Inflammatory macrophage treated with lipopolysaccharide for 1 hour (primary cell): ENCODE measurements at regions not wholly inside any gene's neighbourhood (a gene's known extent, or its start where the extent isn't known, plus 50 kb on each side); places are given as distances from the start of the nearest gene placed in this dataset.
"Not testable (repeated sequence)": the region's sequence is repeated elsewhere in the genome, so short reads cannot be mapped to it uniquely, and the experiment has no call there.

ENCODE experiments used
- DNase-seq, 2 donors: peaks; one replicate each; pipeline ENCODE4 v3.0.0-alpha.2; 2020 to 2022

DNA sequence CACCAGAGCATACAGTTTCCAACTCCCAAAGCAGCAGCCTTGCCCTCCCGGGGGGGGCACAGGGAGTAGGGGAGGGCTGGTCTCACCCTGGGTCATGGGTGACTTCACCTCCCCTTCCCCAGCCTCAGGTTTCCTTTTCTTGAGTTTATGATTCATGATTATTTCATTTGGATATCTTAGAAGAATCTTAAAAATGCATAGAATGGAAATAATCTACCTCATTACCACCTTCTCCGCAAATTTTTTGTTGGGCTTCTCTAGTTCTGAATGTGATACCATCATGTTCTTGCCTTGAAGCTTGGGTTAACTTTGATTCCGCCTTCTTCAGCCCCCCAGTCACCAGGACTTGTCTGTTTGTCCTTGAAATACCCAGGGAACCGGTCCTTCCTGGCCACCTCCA is 148.8 kb upstream of the ROPN1 start:
- no peak for DNase-seq

DNA sequence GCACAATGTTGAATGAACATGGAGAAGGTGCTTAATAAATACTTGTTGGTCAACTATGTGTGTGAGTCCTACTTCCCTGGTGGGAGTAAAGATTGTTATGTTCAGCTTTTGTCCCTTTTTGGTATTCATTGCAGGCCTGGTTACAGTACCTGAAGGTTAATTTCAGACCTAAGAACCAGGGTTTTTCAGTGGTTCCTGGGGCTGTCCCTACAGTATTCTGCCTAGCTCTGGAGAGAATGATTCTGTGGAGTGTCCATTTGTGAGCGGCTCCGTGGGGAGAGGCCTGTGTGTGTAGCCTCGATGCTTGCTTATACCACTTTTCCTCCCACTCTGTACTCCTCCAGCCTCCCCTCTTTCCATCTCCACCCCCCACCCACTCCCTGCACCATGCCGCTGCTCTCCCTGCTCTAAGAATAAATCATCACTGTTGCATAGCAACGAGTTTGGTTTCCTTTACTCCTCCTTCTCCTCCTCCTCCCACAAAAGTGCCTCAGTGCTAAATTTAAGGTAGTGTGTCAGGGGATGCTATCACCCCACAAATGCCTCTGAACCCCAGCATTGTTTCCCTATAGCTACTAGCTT is 150.6 kb upstream of the ROPN1 start:
- no peak for DNase-seq

DNA sequence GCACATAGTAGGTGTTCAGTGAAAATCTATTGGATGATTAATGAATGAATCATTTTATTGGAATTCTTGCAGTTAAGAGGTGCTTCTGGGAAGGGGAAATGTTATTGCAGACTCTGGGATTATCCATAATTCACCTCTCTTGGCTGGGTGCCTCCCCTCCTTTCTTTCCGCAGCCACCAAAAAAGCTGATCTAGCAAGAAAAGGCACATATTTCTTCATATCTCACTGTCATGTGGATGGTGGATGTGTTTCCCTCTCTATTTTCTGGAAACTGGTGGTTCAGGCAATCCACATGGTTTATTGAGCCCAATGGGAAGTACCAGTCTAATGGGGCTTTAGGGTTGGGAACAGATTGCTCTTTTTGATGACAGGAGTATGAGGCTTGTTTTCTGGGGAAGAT is 151.1 kb upstream of the ROPN1 start:
- DNase-seq = no peak

GRCh38 chr3:124144035-124144814 is 152.3 kb upstream of the ROPN1 start:
- no peak for DNase-seq

DNA sequence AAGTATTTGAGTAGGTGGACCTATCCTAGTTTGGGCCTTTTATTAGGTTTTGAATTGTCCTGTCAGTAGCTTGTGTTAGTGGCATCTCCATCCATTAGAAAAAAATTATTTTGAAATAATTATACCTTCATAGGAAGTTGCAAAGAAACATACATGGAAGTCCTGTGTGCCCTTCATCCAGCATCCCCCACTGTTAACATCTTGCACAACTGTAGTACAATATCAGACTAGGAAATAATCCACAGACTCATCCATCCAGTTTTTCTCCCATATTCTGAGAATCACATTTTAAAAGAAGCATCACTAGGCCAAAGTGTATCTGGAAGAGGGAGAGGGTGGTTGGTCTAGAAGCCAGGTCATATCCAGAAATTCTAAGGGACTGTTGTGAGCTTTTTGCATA is 155.5 kb upstream of the ROPN1 start:
- DNase-seq = no peak

GRCh38 chr3:124147946-124148345 is 156.0 kb upstream of the ROPN1 start:
- no peak for DNase-seq

DNA sequence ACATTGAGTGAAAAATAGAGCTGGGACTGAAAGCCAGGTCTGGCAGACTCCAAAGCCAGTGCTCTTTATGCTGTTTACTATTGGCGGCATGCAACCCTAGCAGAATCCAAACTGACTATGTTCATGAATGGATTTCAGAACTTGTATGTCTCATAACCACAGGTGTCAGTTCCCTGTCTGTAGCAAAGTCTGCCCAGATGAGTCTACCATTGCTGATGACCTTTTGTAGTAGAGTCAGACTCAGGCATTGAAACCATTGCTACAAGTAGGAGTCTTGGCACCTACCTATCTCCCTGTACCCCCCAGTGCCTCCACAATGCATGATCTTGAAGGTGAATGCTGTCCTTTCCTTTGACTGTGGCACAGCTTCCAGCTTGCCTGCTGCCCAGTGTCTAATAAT is 157.2 kb upstream of the ROPN1 start:
- no peak for DNase-seq

- no peak for DNase-seq
Observed at GRCh38 chr3:124149771-124150170, 157.8 kb upstream of the ROPN1 start.

GRCh38 chr3:124152891-124153290 is 161.0 kb upstream of the ROPN1 start:
- DNase-seq = not testable (repeated sequence)

GRCh38 chr3:124156866-124157712 is 165.2 kb upstream of the ROPN1 start:
- no peak for DNase-seq

GRCh38 chr3:124157748-124158147 is 165.8 kb upstream of the ROPN1 start:
- no peak for DNase-seq

DNA sequence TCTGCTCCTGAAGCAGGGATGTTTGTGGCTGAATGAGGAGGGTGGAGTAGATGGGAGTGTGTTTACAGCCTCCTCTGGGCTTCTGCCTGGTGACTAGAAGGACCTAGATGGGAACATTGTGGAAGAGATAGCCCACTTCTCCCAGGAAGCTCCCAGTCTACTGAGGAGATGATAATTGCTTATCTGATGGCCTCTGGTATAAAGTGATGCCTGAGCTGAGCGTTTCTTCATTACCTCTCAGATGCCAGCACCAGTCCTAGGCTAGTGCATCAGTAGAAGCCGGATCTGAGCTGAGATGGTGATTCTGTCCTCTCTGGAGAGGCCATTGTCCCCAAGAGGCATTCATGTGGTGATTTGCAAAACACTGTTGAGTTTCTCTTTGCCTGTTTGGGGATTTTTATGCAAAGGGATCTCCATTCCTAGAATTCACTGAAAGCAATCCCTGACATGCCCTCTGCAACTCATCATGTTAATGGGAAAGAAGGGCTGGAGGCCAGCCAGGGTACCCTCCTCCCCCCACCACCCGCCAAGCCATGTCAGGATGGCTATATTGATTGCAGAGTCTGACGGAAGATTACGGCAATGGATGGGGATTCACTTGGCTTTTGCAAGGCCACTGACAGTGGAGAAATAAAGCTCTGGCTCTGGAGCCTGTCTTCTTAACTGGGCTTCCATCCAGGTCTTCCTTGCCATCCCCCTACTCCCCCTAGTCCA is 166.4 kb upstream of the ROPN1 start:
- DNase-seq = no peak

- DNase-seq = no peak
Observed at GRCh38 chr3:124161448-124161847, 169.5 kb upstream of the ROPN1 start.

- DNase-seq = no peak
Observed at GRCh38 chr3:124163689-124164088, 171.8 kb upstream of the ROPN1 start.

DNA sequence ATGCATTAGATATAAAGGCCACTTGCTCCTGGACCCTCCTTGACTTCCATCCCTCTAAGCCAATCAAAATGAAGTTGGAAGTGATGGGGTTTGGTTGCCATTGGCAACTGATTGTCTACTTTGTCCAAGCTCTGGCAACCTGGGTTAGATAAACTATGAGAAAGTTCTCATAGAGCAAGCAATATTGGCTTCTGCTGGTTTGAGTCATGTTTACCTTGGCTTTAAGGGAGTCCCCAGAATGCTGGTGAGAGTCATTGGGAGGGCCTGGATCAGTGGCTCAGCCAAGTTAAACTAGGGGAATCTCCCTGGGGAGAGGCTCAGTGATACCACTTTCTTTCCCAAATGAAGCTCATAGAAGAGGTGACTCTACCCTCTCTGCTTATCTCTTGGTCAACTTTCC is 176.3 kb upstream of the ROPN1 start:
- no peak for DNase-seq

DNA sequence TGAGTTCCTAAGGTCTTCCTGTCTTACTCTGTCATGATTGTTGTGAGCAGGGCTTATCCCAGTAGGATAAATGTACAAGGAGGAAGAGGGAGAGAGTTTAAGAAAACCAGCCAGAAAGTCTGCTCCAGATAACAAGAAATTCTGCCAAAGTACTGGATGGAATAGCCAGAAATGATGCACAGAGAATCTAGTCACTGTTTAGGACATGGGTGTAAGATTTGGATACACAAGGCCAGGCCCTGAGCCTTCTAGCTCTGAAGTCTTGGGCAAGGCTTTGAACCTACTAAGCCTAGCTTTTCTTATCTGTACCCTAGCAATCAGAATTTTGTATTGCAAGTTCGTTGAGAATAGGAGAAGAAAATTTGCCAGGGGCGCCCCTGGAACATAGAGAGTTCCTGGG is 180.4 kb upstream of the ROPN1 start:
- DNase-seq = no peak

GRCh38 chr3:124172816-124173215 is 180.9 kb upstream of the ROPN1 start:
- no peak for DNase-seq

- DNase-seq = no peak
Observed at GRCh38 chr3:124174476-124174875, 182.6 kb upstream of the ROPN1 start.

DNA sequence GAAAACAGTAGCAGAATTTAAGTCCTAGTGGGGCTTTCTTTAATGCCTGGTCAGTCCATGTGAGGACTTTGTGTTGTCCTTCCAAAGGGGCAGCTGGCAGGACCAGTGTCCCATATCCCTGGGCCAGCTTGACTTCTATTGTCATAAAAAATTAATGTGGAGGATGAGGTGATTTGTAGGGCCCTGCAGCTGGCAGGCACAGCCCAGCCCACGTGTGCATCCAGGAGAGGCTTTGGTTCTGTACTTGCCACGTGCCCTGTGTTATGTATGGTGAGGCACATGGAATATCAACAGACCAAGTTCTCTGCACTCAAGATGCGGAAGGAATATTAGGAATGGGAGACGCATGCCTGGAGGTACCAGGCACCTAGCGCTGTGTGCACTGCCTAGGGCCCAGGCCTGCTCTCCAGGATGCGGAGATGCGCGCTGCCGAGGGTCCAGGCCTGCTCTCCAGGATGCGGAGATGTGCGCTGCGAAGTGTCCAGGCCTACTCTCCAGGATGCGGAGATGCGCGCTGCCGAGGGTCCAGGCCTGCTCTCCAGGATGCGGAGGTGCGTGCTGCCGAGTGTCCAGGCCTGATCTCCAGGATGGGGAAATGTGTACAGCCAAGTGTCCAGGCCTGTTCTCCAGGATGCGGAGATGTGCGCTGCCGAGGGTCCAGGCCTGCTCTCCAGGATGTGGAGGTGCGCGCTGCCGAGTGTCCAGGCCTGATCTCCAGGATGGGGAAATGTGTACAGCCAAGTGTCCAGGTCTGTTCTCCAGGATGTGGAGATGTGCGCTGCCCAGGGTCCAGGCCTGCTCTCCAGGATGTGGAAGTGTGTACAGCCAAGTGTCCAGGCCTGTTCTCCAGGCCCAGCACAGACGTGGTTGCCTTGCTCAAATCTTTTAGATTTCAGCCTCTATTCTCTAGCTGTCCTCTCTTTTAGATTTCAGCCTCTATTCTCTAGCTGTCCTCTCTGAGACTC is 183.3 kb upstream of the ROPN1 start:
- no peak for DNase-seq

DNA sequence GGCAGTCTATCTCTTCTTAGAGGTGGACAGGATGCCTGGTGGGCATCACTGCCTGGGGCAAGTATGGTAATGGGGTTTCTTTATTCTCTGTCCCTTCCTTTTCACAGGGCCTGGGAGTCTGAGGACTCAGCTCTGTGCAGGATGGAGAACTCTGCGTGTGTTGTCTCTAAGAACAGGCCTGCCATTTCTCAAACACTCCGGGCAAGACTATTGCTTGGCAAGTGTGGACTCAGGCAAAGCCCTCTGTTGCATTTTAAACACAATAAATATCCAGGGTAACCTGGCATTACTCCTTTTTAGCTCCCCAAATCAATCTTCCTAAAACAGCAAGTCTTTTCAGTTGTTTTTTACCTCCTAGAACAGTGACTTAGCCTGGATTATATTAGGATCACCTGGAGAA is 185.1 kb upstream of the ROPN1 start:
- no peak for DNase-seq

DNA sequence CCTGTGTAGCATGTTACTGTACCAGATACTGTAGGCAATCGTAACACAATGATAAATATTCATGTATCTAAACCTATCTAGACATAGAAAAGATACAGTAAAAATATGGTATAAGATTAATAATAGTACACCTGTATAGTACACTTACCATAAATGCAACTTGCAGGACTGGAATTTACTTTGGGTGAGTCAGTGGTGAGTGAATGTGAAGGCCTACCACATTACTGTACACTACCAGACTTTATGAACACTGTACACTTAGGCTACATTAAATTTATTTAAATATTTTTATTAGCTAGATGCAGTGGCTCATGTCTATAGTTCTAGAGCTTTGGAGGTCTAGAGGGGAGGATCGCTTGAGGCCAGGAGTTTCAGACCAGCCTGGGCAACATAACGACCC is 186.6 kb upstream of the ROPN1 start:
- no peak for DNase-seq

GRCh38 chr3:124200407-124200806 is 208.5 kb upstream of the ROPN1 start:
- DNase-seq = no peak
